Immature natural killer cell (primary cell): ENCODE measurements at regions not wholly inside any gene's neighbourhood (a gene's known extent, or its start where the extent isn't known, plus 50 kb on each side); places are given as distances from the start of the nearest gene placed in this dataset.

Source experiments
- DNase-seq, 3 donors: peaks; one replicate each; pipeline ENCODE4 v3.0.0; 2022; ENCODE audit warnings: mixed read lengths in 1 of 3
- H3K27ac Mint-ChIP-seq, 6 donors: one replicate each; pipeline ENCODE4 v1.8.0; 2020; ENCODE audit warnings: mixed read lengths in 6 of 6, mild to moderate bottlenecking in 5 of 6, inconsistent platforms in 4 of 6, moderate library complexity in 3 of 6
- H3K27me3 Mint-ChIP-seq, 3 donors: one replicate each; pipeline ENCODE4 v1.8.0; 2020 to 2021; ENCODE audit warnings: low read depth in 3 of 3, mild to moderate bottlenecking in 3 of 3, mixed read lengths in 3 of 3, moderate library complexity in 3 of 3, inconsistent platforms in 1 of 3
- H3K36me3 Mint-ChIP-seq, 3 donors: one replicate each; pipeline ENCODE4 v1.8.0; 2020; ENCODE audit warnings: mixed read lengths in 3 of 3, inconsistent platforms in 2 of 3, mild to moderate bottlenecking in 2 of 3
- H3K4me1 Mint-ChIP-seq, 2 donors: one replicate each; pipeline ENCODE4 v1.8.0; 2020; ENCODE audit warnings: inconsistent platforms in 2 of 2, mild to moderate bottlenecking in 2 of 2, mixed read lengths in 2 of 2, moderate library complexity in 1 of 2
- H3K4me3 Mint-ChIP-seq, 5 donors: one replicate each; pipeline ENCODE4 v1.8.0; 2020; ENCODE audit warnings: mild to moderate bottlenecking in 5 of 5, mixed read lengths in 5 of 5, inconsistent platforms in 3 of 5, moderate library complexity in 3 of 5
- H3K9me3 Mint-ChIP-seq, 6 donors: one replicate each; pipeline ENCODE4 v1.8.0; 2020; ENCODE audit warnings: mild to moderate bottlenecking in 6 of 6, mixed read lengths in 6 of 6, inconsistent platforms in 4 of 6, moderate library complexity in 3 of 6

- Mint-ChIP-seq H3K4me1 (peaks cover 0 to 9% of the 10 kb centered on the region in 2 donors), H3K36me3 (peaks cover 0 to 4% (median 0%) of the 10 kb centered on the region in 3 donors), H3K27ac (no peak overlapping the region), H3K27me3 (peaks cover 0 to 2% (median 0%) of the 10 kb centered on the region in 3 donors), H3K4me3 (no peak overlapping the region), H3K9me3 (no peaks in the 10 kb centered on the region)
- no peak for DNase-seq
These were observed 344.3 kb downstream of the BRD1 start for GRCh38 chr22:49483281-49483870.

DNA sequence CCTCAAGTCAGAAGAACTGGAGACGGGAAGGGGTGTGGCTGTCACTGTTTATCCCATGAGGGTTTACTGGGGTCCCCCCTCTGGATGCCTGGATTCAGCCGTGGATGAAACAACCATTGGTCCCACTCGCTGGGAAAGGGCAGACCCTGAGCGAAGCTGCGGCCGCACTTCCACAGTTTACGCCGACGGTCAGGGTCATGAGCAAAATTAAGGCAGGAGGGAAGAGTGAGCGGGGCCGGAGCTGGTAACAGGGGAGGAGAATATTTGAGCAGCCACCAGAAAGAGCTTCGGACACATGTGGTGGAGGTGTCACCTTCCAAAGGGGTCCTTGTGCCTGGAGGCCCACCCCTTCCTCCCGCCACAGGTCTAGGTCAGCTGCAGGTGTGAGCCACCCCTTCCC, 344.9 kb downstream of the BRD1 start:
- no peak overlapping the region for H3K27ac Mint-ChIP-seq
- H3K4me3 Mint-ChIP-seq = no peak overlapping the region
- H3K4me1 Mint-ChIP-seq = peaks cover 0 to 9% of the 10 kb centered on the region in 2 donors
- no peaks in the 10 kb centered on the region for H3K9me3 Mint-ChIP-seq
- H3K36me3 Mint-ChIP-seq = peaks cover 0 to 5% (median 0%) of the 10 kb centered on the region in 3 donors
- peaks cover 0 to 2% (median 0%) of the 10 kb centered on the region in 3 donors for H3K27me3 Mint-ChIP-seq
- no peak for DNase-seq

- peaks cover 0 to 9% of the 10 kb centered on the region in 2 donors for H3K4me1 Mint-ChIP-seq
- no peak overlapping the region for H3K27ac Mint-ChIP-seq
- DNase-seq = no peak
- H3K27me3 Mint-ChIP-seq = no peaks in the 10 kb centered on the region
- H3K4me3 Mint-ChIP-seq = no peak overlapping the region
- H3K9me3 Mint-ChIP-seq = no peaks in the 10 kb centered on the region
- peaks cover 1 to 10% (median 3%) of the 10 kb centered on the region in 3 donors for H3K36me3 Mint-ChIP-seq
These were observed 345.8 kb downstream of the BRD1 start for GRCh38 chr22:49481659-49482399.

DNA sequence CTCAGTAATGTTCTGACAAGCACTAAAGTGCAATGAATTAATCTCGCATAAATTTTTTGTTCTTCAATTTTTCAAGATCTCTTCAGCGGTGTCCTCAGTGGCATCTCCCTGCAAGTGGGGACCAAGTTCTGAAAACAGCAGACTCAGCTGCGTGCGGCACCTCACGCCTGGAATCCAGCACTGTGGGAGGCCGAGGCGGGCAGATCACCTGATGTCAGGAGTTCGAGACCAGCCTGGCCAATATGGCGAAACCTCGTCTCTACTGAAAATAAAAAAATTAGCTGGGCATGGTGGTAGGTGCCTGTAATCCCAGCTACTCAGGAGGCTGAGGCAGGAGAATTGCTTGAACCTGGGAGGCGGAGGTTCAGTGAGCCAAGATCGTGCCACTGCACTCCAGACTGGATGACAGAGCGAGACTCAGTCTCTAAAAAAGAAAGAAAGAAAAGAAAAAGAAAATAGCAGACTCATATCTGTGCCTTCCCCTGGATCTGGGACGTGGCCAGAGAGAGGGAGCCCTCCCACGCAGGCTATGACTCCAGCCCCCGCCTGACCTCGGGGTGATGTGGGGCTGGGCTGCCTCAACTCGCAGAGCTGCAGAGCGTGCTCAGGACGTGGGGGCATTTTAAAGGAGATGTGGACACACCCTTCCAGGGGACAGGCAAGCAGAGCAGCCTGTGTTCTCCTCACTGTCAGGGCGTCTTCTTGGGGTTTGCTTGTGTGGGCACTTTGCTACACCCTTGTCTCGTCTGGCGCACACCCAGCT, 346.6 kb downstream of the BRD1 start:
- peaks cover 0 to 9% of the 10 kb centered on the region in 2 donors for H3K4me1 Mint-ChIP-seq
- DNase-seq = no peak
- H3K9me3 Mint-ChIP-seq = peaks cover 0 to 7% (median 0%) of the 10 kb centered on the region in 6 donors
- H3K27me3 Mint-ChIP-seq = no peaks in the 10 kb centered on the region
- H3K4me3 Mint-ChIP-seq = no peak overlapping the region
- no peak overlapping the region for H3K27ac Mint-ChIP-seq
- peaks cover 5 to 17% (median 6%) of the 10 kb centered on the region in 3 donors for H3K36me3 Mint-ChIP-seq

- no peak overlapping the region for H3K27ac Mint-ChIP-seq
These were observed 347.3 kb downstream of the BRD1 start for GRCh38 chr22:49480331-49480730.

DNA sequence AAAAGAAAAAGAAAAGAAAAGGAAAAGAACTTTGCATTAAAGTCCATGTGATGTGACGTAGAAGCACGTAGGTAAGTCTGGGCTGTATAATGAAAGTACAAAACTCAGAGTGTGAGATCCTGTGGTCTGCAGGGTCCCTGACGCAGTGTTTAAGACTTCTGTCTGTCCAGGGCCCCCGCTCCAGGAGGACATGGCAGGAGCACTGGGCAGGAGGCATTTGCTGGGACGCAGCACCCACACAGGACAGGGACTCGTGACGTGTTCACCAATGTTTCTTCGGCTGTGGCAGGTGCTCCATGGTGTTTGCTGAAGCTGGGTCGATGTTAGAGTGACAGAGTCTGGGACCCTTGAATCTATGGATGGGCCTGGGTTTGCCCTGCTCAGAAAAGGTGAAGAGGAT, 348.1 kb downstream of the BRD1 start:
- H3K4me3 Mint-ChIP-seq = no peak overlapping the region
- H3K27me3 Mint-ChIP-seq = peaks cover 0 to 4% (median 0%) of the 10 kb centered on the region in 3 donors
- no peak overlapping the region for H3K27ac Mint-ChIP-seq
- peaks cover 0 to 9% of the 10 kb centered on the region in 2 donors for H3K4me1 Mint-ChIP-seq
- H3K36me3 Mint-ChIP-seq = peaks cover 5 to 23% (median 6%) of the 10 kb centered on the region in 3 donors
- DNase-seq = no peak
- peaks cover 0 to 8% (median 0%) of the 10 kb centered on the region in 6 donors for H3K9me3 Mint-ChIP-seq

More at GRCh38 chr22:49480331-49480730, 347.3 kb downstream of the BRD1 start:
- H3K4me3 Mint-ChIP-seq = no peak overlapping the region
- H3K27me3 Mint-ChIP-seq = peaks cover 0 to 4% (median 0%) of the 10 kb centered on the region in 3 donors
- H3K9me3 Mint-ChIP-seq = peaks cover 0 to 8% (median 0%) of the 10 kb centered on the region in 6 donors
- peaks cover 5 to 21% (median 6%) of the 10 kb centered on the region in 3 donors for H3K36me3 Mint-ChIP-seq
- H3K4me1 Mint-ChIP-seq = peaks cover 0 to 9% of the 10 kb centered on the region in 2 donors
- no peak for DNase-seq

DNA sequence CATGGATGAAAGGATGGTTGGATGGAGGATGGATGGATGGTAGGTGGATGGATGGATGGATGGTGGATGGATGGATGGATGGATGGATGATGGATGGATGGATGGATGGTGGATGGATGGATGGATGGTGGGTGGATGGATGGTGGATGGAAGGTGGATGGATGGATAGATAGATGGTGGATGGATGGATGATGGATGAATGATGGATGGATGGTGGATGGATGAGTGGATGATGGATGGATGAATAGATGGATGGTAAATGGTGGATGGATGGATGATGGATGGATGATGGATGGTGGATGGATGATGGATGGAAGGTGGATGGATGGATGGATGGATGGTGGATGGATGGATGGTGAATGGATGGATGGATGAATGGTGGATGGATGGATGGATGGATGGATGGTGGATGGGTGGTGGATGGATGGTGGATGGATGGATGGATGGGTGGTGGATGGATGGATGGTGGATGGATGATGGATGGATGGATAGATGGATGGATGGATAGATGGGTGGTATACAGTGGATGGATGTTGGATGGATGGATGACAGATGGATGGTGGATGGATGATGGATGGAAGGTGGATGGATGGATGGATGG, 350.8 kb downstream of the BRD1 start:
- no peak overlapping the region for H3K27ac Mint-ChIP-seq
- peaks cover 0 to 4% (median 3%) of the 10 kb centered on the region in 3 donors for H3K27me3 Mint-ChIP-seq
- H3K4me3 Mint-ChIP-seq = no peak overlapping the region
- peaks cover 5 to 23% (median 6%) of the 10 kb centered on the region in 3 donors for H3K36me3 Mint-ChIP-seq
- peaks cover 0 to 8% (median 0%) of the 10 kb centered on the region in 6 donors for H3K9me3 Mint-ChIP-seq
- no peak for DNase-seq
- H3K4me1 Mint-ChIP-seq = peaks cover 0 to 3% of the 10 kb centered on the region in 2 donors

DNA sequence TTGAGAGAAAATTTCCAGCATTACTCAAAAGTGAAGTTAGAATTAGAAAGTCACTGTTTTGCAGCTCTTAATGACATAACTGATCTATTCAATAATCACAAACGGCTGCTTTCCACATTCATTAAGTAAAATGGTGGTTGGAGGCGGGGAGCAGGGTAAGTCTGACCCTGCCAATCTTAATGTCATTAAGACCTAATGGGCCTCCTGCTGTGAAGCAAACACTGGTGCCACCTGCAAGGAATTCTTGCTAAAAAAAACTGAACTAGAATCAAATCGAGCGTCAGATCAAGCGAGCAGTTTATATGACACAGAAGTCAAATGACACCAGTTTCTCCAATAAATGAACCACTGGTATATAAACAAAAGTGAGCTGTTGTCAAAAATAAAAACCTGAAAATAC, 351.5 kb downstream of the BRD1 start:
- H3K27me3 Mint-ChIP-seq = peaks cover 0 to 4% (median 3%) of the 10 kb centered on the region in 3 donors
- no peak overlapping the region for H3K27ac Mint-ChIP-seq
- peaks cover 5 to 23% (median 6%) of the 10 kb centered on the region in 3 donors for H3K36me3 Mint-ChIP-seq
- H3K4me3 Mint-ChIP-seq = no peak overlapping the region
- H3K9me3 Mint-ChIP-seq = peaks cover 0 to 8% (median 0%) of the 10 kb centered on the region in 6 donors
- peaks cover 0 to 3% of the 10 kb centered on the region in 2 donors for H3K4me1 Mint-ChIP-seq
- DNase-seq = no peak

GRCh38 chr22:49475253-49475652, 352.4 kb downstream of the BRD1 start:
- H3K27me3 Mint-ChIP-seq = peaks cover 0 to 4% (median 3%) of the 10 kb centered on the region in 3 donors
- peaks cover 5 to 23% (median 6%) of the 10 kb centered on the region in 3 donors for H3K36me3 Mint-ChIP-seq
- H3K4me1 Mint-ChIP-seq = peaks cover 0 to 3% of the 10 kb centered on the region in 2 donors
- no peak overlapping the region for H3K4me3 Mint-ChIP-seq
- H3K9me3 Mint-ChIP-seq = peaks cover 0 to 8% (median 0%) of the 10 kb centered on the region in 6 donors
- H3K27ac Mint-ChIP-seq = no peak overlapping the region
- DNase-seq = no peak

DNA sequence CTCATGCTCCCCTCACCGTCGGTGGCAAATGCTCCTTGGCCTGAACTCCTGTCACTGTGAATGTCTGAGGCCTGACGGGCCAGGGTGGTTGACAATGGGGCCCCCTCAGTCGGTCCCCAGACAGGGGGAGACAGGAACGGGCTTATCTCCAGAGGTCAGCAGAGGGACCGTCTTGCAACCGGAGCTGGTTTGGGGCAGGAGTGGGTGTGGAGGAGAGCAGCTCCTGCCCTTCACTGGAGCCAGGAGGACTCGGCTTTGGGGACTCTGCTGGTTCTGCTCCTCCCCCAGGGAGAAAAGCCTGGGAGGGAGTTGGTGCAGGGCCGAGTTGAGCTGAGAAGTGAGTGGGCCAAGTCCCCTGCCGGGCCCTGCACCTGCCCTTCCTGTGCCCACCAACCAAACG, 354.4 kb downstream of the BRD1 start:
- Mint-ChIP-seq H3K4me3 (no peak overlapping the region), H3K27ac (no peak overlapping the region), H3K9me3 (peaks cover 0 to 8% (median 0%) of the 10 kb centered on the region in 6 donors), H3K36me3 (peaks cover 5 to 19% (median 6%) of the 10 kb centered on the region in 3 donors), H3K4me1 (no peaks in the 10 kb centered on the region), H3K27me3 (peaks cover 0 to 4% (median 3%) of the 10 kb centered on the region in 3 donors)
- DNase-seq = no peak

- no peak overlapping the region for H3K27ac Mint-ChIP-seq
- no peak overlapping the region for H3K4me3 Mint-ChIP-seq
- peaks cover 0 to 4% (median 3%) of the 10 kb centered on the region in 3 donors for H3K27me3 Mint-ChIP-seq
- DNase-seq = no peak
- no peaks in the 10 kb centered on the region for H3K4me1 Mint-ChIP-seq
- no peaks in the 10 kb centered on the region for H3K9me3 Mint-ChIP-seq
- peaks cover 0 to 5% (median 0%) of the 10 kb centered on the region in 3 donors for H3K36me3 Mint-ChIP-seq
These were observed 356.8 kb downstream of the BRD1 start for GRCh38 chr22:49470741-49471503.

DNA sequence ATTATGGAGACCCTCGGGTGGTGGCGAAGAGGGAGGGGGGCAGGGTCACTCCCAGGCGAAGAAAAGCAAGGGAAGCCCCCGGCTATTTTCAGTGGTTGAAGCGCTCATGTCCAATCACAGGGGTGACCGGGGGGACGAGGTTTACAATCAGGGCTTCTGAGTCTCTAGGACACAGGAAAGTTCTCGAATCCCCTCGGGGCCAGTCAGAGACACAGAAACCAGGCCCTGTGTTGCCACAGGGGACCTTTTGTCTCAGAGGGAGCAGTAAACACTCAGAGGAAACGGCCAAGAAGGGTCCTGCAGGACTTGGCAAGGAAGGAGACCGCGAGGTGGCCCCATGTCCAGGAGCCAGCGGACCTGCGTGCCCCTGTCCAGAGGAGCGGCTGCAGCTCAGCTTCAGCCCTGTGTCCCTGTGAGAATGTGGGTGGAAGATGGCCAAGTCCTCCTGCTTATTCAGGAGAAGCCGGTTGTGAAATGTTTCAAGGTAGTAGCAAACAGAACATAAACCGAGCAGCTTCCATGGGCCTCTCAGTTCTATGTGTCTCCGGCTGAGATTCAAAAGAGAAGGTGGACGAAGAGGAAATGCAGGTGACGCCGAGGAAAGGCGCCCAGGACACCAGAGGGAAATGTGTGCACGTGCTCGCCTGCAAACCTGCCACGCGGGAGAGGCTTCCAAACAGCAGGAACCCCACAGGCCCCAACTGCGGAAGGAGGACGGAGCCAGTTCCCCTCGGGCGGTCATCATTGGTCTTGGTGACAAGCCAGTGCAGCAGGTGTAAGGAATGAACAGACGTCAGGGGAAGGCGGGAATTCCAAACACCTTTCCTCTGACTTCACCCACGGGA, 357.6 kb downstream of the BRD1 start:
- no peak overlapping the region for H3K4me3 Mint-ChIP-seq
- H3K27ac Mint-ChIP-seq = no peak overlapping the region
- H3K27me3 Mint-ChIP-seq = peaks cover 0 to 3% (median 0%) of the 10 kb centered on the region in 3 donors
- H3K9me3 Mint-ChIP-seq = no peaks in the 10 kb centered on the region
- no peaks in the 10 kb centered on the region for H3K4me1 Mint-ChIP-seq
- H3K36me3 Mint-ChIP-seq = peaks cover 0 to under 1% (median 0%) of the 10 kb centered on the region in 3 donors
- no peak for DNase-seq
